HG03565 (cell line): ENCODE measurements at regions not wholly inside any gene's neighbourhood (a gene's known extent, or its start where the extent isn't known, plus 50 kb on each side); places are given as distances from the start of the nearest gene placed in this dataset.
"Not testable (repeated sequence)": the region's sequence is repeated elsewhere in the genome, so short reads cannot be mapped to it uniquely, and the experiment has no call there.

Source experiments
- ATAC-seq: cut with Tn5 transposase; IDR thresholded peaks from one replicate; pipeline ENCODE4 v1.9.1; 2021; ENCODE audit warnings: mild to moderate bottlenecking, moderate library complexity; ENCODE audit not compliant: unreplicated experiment

GRCh38 chr10:28387140-28387539 lies 84.3 kb upstream of the MPP7 start:
- ATAC-seq = no peak

DNA sequence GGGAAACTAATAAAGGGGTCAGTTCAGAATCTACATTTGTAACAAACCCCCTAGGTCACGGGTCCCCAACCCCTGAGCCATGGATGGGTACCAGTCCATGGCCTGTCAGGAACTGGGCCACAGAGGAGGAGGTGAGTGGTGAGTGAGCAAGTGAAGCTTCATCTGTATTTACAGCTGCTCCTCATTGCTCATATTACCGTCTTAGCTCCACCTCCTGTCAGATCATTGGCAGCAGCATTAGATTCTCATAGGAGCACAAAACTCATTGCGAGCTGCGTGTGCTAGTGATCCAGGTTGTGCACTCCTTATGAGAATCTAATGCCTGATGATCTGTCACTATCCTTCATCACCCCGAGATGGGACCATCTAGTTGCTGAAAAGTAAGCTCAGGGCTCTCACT lies 88.4 kb upstream of the MPP7 start:
- ATAC-seq = no peak

- ATAC-seq = peak; percentile 70
Observed at GRCh38 chr10:28393956-28394568, 91.2 kb upstream of the MPP7 start.

DNA sequence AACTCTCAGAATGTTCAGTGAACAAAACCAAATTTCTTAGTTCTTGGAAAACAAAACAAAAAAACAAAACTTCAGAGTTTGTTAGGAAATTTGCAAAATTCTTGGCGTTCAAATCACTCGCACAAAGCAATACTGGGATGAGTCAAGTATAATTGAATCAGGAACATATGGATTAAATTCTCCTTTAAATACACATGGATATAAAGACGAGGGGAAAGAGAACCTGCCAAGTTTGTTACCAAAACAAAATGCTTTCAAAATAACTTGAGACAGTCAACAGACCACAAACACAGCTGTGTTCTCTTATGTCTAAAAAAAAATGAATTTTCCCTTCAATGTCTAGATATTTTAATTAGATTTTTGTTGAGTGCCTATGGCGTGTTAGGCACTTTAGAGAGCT lies 93.5 kb upstream of the MPP7 start:
- ATAC-seq = no peak

DNA sequence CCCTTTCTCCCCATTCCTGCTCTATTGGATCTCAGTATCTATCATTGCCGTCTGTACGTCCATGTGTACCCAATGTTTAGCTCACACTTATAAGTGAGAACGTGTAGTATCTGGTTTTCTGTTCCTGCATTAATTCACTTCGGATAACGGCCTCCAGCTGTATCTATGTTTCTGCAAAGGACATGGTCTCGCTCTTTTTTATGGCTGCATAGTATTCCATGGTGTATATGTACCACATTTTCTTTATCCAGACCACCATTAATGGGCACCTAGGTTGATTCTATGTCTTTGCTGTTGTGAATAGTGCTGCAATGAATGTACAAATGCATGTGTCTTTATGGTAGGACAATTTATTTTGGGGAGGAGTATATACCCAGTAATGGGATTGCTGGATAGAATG lies 94.4 kb upstream of the MPP7 start:
- no peak for ATAC-seq

DNA sequence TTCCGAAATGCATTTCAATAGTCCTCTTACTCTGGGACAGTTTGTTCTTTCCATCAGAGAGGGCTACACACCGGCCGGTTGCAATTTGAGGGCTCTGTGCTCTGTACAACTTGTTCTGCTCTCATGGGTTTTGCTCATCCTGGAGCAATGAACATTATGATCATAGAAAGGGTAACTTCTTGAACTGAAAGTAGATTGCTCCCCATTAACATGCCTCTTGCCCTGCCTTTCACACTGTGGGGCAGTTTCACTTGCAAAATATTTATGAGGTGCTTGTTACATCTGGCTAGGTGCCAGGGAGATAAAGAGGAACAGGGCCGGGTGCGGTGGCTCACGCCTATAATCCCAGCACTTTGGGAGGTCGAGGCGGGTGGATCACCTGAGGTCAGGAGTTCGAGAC lies 97.3 kb upstream of the MPP7 start:
- no peak for ATAC-seq

- ATAC-seq = no peak
Observed at GRCh38 chr10:28400681-28401080, 97.8 kb upstream of the MPP7 start.

DNA sequence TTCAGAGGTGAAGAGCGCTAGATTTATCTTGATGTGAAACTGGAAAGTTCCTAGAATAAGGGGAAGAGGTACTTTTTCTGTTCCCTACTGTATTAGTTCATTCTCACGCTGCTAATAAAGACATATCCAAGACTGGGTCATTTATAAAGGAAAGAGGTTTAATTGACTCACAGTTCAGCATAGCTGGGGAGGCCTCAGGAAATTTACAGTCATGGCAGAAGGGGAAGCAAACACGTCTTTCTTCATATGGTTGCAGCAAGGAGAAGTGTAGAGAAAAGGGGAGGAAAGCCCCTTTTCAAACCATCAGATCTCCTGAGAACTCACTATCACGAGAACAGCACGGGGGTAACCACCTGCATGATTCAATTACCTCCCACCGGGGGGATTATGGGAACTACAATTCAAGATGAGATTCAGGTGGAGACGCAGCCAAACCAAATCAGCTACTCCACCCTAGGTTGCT lies 99.8 kb upstream of the MPP7 start:
- ATAC-seq = not testable (repeated sequence)

GRCh38 chr10:28403090-28403489 lies 100.2 kb upstream of the MPP7 start:
- ATAC-seq = no peak

DNA sequence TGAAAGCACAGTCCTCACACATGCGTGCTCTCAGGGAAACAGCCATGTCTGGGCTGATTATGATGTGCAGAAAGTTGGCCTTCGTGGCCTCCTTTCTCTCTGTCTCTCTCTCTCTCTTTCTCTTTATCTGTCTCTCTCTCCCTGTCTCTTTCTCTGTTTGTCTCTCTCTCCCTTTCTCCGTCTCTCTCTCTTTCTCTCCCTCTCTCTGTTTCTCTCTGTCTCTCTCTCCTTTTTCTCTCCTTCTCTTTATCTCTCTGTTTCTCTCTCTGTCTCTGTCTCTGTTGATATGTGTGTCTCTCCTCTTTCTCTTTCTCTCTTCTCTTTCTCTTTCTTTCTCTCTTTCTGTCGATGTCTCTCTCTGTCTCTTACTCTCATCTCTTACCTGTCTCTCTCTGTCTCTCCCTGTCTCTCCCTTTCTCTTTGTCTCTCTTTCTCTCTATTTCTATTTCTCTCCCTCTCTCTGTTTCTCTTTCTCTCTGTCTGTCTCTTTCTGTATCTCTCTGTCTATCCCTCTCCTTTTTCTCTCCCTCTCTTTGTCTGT lies 105.4 kb upstream of the MPP7 start:
- no peak for ATAC-seq

DNA sequence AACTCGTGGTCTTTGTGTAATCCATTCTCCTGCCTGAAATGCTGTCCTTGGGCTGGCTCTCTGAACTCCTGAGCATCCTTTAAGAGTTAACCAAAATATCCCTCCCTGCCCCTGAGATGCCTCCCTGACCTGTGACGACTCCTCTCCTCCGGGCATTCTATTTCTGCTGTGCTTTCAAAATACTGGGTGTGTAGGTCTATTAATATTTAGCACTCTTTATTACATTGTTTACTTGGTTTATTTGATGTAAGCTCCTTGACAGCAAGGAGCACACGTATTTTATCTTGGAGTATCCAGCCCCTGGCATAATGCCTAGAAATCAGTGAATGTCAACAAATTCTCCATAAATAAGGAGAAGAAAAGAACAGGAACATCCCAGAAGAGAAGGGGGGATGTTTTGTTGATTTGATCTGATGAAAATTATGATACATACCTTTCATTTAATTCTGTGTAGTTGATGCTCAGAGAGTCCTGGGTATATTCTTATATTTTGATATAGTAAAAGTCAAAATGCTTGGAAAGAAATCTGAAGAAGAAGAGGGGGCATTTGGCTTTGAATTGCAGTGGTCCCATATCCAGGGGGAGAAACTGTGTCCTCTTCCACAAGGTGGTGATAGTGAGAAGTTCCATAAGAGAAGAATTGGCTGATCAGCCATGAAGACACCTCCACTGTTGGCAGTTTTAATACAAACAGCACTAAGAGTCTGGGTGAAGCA lies 107.7 kb upstream of the MPP7 start:
- no peak for ATAC-seq

DNA sequence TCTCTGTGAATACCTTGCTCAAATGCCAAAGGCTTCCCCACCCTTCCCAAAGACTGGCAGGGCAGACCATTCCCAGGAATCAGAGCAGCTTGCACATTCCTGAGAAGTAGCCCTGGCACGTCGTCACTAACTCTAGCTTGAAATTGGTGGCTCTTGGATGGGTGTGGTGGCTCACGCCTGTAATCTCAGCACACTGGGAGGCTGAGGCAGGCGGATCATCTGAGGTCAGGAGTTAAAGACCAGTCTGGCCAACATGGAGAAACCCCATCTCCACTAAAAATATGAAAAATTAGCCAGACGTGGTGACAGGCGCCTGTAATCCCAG lies 108.2 kb upstream of the MPP7 start:
- no peak for ATAC-seq

GRCh38 chr10:28411648-28412047 lies 108.8 kb upstream of the MPP7 start:
- ATAC-seq = peak; percentile 78

DNA sequence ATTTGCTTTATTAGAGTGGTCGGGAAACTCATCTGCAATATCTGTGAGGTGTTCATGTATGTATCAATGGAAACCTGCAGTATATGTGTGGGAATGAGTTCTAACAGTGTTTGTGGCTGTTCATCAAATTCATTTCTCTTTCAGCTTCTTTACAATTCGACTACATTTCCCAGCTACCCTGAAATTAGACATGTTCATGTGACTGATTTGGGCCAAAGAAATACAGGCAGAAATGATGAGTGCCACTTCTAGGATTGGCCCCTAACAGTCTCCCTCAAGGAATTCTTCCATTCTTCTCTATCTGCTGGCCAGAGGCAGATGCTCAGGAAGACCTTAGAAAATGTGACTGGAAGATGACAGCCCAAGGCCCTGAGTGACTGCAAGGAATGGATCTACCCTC lies 114.8 kb upstream of the WAC start:
- no peak for ATAC-seq

- no peak for ATAC-seq
Observed at GRCh38 chr10:28425422-28425821, 107.5 kb upstream of the WAC start.

DNA sequence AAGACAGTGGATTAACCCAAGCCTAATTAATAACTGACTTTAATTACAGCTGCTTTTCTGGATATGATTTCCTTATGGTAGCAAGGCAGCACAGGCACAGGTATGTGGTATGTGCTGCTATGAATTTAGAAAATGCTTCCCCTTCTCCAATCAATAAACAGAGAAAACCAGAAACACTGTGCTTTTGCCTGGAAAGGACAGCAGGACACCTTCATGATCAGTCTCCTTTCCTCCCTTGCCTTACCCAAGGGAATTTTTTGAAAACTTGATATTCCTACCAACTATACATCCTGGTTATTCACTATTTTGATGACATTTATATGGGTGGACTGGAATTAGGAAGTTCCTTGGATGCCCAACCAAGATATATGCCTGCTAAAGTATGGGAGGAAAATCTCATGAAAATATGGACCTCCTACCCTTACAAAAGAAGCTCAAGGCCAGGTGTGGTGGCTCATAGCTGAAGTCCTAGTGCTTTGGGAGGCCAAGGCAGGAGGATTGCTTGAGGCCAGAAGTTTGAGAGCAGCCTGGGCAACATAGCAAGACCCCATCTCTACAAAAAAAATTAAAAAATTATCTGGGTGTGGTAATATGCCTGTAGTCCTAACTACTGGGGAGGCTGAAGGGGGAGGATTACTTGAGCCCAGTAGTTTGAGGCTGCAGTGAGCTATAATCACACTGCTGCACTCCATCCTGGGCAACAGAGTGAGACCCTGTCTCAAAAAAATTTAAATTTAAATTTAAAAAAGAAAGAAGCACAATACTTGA lies 106.3 kb upstream of the WAC start:
- no peak for ATAC-seq

- no peak for ATAC-seq
Observed at GRCh38 chr10:28427376-28427775, 105.5 kb upstream of the WAC start.

DNA sequence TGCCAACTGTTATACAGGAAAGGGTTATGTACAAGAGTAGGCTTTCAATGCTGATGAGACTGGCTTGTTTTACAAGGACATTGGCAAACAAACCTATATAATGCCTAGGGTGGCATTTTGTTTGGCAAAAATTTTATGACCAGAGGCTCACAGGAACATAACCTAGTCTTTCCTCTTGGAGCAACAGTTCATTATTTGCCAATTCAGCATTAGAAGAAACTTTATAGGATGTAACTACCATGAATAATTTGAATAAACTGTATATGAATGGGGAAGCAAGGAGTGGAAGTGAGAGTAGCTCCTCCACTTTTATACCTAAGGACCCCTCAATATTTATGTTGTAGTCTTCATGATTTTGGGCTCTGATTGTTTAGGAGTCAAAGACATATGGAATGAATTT lies 103.9 kb upstream of the WAC start:
- ATAC-seq = no peak

DNA sequence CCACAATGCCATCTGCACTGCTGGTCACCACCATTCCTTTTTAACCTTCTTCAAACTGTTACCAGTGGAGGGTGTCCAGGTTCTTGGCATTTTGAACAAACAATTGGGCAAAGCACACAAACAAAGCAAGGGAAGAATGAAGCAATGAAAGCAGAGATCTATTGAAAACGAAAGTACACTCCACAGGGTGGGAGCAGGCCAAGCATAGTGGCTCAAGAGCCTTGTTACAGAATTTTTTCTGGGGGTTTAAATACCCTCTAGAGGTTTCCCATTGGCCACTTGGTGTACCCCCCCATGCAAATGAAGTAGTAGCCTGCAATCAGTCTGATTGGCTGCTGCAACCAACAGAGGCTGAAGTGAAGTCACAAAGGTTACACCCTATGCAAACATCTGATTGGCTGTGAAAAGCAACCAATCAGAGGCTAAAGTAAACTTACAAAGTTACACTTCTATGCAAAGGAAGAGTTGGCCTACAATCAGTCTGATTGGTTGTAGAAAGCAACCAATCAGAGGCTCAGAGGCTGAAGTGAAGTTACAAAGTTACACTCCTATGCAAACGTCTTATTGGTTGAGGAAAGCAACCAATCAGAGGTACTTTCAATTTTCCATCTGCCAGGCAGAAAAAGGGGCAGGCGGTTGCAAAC lies 103.2 kb upstream of the WAC start:
- no peak for ATAC-seq

DNA sequence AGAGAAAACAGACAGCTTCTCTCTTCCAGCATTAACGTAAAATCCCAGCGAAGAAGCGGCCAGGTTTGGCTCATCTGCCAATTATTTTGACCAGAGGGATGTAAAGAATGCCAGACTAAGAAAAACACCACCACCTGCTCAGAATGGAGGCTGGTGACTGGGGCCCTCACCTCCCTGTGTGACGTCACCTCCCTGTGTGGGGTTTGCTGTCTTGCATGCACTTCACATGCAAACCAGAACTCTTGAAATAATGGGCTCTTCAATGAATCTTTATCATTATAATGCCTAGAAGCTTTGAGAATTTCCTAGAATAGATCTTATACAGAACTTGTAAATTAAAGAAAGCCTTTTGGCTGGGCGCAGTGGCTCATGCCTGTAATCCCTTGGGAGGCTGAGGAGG lies 101.8 kb upstream of the WAC start:
- no peak for ATAC-seq

DNA sequence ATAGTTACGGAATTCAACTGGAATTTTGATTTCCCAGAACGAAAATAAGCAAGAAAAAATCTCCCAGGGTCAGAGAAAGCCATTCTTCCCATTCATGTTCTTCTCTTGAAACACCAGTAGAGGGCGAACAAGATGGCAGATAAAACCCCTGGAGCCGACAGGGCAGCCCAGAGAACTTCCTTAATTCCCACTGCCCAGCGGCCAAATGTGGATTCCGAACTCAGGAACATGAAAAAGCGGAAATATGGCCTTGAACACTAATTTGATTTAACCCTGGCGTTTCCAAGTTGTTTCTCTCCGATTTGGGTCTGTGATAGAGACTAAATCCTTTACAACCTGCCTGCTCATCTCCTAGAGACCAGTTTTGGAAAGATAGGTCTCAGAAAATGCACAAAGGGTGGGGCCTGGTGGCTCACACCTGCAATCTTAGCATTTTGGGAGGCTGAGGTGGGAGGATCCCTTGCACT lies 100.7 kb upstream of the WAC start:
- ATAC-seq = no peak
